ENCODE measurements at regions not wholly inside any gene's neighbourhood (a gene's known extent, or its start where the extent isn't known, plus 50 kb on each side); places are given as distances from the start of the nearest gene placed in this dataset.

- no peak for TF ChIP-seq CTCF (conservative IDR thresholded peaks at IDR 0.05; ENCODE audit: low read length)
- no peak for TF ChIP-seq EZH2phosphoT487 (IDR thresholded peaks at IDR 0.05; ENCODE audit: borderline replicate concordance)
Observed at GRCh38 chr20:40017765-40018164, 671.3 kb downstream of the MAFB start.
